HT-29 (cell line): ENCODE measurements at regions not wholly inside any gene's neighbourhood (a gene's known extent, or its start where the extent isn't known, plus 50 kb on each side); places are given as distances from the start of the nearest gene placed in this dataset.

Source experiments
- DNase-seq: peaks from one replicate; pipeline ENCODE4 v3.0.0-alpha.2; 2015; ENCODE audit warnings: low spot score

DNA sequence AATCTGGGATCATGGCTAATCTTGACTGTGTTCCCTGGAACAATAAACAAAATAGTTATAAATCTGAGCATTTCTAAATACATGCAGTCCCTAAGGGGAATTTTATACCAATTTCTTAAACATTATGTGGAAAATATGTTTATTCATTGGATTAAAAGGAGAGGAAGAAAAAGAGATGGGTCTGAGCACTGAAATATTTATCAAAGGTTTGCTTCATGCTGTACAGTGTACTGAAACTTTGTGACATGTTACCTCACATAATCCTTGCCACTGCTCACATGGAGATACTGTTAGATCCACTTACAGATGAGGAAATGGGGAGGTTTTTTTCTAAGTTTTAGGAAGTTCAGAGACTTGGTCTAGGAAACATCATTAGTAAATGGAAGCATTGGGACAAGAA lies 443.6 kb downstream of the SPRY1 start:
- DNase-seq: no peak

DNA sequence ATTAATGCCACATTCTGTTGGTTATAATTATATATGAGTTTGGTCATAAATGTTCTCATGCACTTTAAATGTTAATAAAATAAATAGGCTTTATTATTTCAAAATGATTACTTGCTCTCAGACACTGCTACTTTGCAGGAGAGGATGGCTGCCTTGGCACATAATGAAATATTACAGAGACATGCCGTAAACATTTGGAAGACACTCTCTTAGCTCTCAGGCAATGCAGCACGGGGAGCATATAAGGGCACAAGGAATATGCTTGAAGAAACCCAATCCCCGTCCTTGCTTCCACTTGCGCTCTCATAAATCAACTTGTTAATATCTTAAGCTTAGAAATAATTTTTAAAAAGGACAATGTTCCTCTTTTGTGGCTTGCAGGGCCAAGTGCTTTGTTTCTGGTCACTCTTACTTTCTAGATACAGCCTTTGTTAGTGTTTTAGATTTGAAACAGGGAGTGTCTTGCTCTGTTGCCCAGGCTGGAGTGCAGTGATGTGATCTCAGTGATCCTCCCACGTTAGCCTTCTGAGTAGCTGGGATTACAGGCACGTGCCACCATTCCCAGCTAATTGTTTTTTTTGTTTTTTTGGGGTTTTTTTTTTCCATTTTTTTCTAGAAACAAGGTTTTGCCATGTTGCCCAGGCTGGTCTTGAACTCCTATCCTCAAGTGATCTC lies 445.0 kb downstream of the SPRY1 start:
- no peak for DNase-seq

DNA sequence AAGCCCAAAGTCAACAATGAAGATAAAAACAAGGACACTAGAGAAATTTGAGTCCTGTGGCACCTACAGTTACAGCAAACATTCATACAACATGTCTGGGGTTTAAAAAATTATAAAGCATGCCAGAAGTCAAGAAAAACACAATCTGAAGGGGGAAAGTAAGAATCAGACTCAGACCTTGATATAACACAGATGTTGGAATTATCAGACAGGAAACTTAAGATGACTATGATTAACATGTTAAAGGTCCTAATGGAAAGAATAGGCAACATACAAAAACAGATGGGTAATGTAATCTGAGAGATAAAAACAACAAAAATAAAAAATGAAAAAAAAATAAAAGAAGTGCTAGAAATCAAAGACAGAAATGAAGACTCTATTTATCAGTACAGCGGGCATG lies 446.5 kb downstream of the SPRY1 start:
- no peak for DNase-seq

DNA sequence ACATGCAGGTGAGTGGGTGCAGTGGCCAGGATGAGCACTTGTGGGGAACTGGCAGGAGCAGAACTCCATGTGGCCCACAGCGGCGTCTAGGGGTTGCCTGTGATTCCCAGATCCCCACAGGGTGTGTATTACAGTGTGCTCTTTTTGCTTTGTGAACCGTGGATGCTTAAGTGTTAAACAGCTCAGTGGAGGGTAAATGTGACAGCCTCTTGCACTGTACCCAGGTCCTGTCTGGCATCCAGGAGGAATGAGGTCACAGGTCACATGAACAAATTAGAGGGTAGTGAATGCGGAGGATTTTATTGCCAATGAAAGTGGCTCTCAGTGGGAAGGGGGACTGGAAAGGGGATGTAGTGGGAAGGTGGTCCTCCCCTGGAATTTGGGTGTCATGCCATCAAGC lies 447.8 kb downstream of the SPRY1 start:
- DNase-seq: no peak

DNA sequence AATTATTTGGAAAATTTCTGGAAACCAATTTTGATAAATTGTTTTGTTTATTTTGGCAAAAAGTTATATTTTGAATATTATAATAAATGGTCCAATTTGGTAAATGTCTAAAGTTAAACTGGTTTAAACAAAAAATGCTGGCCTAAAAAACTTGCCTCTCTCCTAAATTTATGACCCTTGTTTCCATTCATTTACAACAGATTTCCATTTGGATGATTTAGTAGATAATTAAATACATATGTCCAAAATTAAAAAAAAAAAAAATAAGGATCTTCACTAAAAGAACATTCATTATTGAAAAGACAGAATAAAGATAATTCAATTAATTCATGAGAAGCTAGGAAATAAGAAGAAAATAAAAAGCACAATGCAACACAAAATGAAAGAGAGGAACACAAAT lies 449.5 kb downstream of the SPRY1 start:
- no peak for DNase-seq

DNA sequence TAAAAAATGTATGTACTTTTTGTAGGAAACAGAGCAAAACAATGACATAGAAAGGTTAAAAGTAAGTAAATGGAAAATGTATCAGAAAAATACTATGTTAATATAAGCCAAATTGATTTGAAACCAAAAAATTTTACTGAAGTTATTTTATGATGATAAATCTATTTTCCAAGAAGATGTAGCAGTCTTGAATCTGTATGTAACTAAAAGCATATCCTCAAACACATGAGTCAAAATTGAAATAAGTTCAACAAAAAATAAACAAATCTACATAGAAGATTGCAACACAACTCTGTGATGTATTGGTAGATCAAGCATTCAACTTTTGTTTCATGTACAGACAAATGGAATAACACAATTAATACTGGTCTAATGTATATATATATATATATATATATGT lies 450.0 kb downstream of the SPRY1 start:
- no peak for DNase-seq

DNA sequence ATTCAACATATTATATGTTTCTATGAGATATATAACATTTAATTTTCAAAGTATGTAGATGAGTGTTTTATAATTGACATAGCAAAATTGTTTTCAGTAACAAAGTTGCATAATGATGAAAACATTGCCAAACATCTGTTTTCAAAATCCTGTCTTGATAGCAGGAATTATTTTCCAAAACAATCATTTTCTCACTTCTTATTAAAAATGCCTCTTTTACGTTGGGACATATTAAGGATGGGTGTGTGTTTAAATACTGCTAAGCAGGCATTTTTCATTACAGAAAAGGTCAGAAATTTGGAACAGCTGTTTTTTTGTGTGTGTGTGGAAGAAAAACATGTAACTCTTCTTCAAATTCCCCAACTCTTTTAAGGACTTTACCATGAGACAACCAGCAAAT lies 452.0 kb downstream of the SPRY1 start:
- DNase-seq: no peak

DNA sequence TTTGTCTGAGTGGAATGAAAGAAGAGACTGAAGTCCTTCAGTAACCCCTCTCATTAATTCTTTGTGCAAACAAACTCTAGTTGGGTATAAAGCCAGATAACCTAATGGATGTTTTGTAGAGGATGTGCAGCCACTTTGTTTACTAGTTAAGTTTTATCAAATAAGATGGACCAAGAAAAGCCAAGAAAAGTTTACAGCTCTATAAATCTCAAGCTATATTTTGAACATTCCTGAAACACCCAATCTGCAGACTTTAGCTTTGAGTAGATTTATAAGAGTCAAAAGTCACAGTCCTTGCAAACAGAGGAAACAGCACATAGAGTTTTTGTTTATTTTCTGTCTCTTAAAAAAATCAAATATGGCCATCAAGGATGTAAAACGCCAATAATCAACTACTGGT lies 452.9 kb downstream of the SPRY1 start:
- peak; percentile 20 for DNase-seq

DNA sequence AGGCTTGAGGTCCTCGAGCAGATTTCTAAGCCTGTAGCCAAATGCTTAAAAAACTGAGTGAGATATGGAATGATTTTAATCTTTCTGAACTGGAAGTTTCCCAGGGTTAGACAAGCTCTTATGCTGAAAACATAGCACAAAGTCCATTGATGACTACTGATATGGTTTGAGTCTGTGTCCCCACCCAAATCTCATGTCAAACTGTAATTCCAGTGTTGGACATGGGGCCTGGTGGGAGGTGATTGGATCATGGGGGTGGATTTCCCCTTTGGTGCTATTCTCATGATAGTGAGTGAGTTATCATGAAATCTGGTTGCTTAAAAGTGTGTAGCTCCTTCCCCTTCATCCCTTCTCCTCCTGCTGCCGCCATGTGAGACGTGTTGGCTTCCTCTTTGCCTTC lies 454.9 kb downstream of the SPRY1 start:
- DNase-seq: no peak

DNA sequence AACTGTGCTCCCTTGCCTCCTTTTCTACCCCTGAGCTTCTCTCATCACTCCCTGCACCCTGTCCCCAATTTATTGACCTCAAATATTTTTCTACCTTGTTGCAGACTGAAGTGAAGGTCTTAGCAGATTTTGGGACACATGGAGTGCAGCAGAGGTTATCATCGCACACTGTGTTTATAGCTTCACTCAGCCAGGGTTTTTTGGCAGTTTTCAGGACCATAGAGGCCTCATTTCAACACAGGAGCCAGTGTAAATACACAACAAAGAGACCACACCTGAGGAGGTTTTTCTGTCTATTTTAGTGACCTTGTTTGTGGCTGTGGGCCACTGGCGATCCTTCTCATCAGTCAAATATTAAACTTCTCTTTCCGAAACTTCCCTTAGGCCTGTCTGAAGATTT lies 457.1 kb downstream of the SPRY1 start:
- DNase-seq: no peak

DNA sequence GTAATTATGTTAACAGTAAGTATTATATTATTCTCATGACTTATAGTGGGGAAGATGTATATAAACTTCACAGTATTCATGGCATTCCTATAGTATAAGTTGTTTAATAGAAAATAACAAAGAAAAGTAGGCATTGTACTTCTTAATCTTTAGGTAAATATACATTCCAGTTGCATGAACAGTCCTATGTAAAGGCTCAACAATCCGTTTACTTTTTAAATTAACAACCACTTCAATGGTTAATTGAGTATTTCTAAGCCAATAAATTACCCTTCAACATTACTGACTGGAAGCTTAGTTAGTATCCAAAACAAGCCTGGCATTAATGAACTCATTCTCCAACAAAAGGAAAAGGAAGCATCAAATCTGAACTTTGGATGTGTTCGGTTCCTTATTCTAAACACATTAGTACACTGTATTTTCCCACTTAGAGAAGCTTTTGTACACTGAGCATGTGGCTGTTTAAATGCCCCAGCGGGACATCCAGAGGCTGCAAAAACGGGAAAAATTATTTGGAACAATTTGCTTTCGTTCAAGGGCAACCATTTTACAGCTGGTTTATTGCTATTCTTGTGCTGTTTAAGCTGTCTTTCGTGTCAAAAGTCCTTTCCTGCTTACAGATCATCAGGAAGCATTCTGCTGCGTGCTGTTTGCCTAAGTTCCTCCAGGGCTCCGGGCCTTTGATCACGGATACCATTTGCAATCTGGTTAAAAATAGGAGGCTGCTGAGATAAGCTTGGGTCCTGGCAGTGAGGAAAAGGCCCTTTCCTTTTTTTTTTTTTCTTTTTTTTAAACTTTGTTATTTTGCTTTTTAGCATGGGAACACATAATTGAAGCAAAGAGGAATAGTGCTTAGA lies 460.3 kb downstream of the SPRY1 start:
- DNase-seq: peak; percentile 76

DNA sequence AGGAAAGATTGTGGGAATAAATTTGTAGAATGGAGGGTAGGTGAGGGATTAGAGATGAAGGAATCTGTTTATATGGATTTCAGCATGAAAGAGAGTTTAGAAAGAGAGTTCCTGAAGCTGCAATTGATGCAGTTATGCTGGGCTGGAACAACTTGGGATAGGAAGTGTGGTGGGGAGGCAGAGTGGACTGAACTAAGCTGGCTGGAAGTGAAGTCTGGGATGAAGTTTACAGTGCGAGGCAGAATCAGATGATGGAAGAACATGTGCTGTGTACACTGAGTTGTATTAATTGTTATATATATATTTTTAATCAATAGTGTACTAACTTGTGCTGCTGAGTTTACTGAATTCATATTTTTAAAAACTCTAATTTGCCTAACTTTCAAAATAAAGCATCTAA lies 461.9 kb downstream of the SPRY1 start:
- no peak for DNase-seq

DNA sequence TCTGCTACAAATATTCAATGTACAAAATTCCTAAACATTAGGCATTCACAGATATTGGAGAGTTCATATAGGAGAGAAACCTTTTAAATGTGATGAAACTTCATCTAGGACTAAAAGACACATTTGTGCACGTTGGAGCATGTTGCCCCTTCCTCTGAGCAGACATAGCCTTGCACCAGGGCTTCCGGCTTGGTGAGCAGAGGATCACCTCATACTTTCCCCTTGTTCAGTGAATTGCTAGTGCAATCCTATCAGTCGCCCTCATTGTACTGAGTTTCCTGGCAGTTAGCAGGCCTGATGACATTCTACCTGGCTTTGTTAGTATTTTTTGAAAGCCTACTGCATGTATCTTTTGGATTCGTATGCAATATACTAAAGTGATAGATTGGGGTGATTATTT lies 466.2 kb downstream of the SPRY1 start:
- DNase-seq: no peak

DNA sequence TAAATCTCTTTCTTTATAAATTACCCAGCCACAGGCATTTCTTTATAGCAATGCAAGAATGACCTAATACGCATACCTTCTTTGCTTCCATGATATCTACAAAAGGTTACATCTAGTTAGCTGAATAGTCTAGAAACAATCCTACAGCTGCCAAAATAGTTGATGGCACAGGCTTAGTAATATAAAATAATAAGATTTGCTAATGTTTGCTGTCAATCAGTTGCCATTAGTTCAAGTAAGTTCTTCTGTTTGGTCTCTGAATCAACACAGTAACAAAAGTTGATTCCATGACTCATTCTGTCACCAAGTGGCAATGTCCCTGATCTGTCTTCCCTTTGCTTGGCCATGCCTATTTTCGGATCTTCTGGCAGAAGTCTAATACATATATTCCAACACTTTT lies 470.2 kb downstream of the SPRY1 start:
- no peak for DNase-seq

DNA sequence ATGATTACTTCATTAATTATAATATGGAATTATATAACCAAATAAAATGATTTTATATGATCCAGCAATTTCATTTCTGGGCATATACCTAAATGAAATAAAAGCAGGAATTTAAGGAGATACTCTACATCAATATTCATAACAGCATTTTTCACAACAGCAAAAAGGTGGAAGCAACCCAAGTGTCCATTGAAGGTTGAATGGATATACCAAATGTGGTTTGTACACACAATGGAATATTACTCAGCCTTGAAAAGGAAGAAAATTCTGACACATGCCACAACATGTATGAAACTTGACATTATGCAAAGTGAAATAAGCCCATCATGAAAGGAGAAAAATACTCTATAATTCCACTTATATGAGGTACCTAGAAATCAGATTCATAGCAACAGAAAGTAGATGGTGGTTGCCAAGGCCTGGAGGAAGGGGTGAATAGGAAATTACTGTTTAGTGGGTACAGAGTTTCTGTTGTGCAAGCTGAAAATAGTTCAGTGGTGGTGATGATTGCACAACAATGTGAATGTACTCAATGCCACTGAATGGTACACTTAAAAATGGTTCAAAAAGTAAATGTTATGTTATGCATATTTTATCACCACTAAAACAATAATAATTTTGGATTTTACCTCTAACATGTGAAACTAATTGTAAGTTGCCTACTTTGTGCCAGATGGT lies 471.5 kb downstream of the SPRY1 start:
- no peak for DNase-seq

DNA sequence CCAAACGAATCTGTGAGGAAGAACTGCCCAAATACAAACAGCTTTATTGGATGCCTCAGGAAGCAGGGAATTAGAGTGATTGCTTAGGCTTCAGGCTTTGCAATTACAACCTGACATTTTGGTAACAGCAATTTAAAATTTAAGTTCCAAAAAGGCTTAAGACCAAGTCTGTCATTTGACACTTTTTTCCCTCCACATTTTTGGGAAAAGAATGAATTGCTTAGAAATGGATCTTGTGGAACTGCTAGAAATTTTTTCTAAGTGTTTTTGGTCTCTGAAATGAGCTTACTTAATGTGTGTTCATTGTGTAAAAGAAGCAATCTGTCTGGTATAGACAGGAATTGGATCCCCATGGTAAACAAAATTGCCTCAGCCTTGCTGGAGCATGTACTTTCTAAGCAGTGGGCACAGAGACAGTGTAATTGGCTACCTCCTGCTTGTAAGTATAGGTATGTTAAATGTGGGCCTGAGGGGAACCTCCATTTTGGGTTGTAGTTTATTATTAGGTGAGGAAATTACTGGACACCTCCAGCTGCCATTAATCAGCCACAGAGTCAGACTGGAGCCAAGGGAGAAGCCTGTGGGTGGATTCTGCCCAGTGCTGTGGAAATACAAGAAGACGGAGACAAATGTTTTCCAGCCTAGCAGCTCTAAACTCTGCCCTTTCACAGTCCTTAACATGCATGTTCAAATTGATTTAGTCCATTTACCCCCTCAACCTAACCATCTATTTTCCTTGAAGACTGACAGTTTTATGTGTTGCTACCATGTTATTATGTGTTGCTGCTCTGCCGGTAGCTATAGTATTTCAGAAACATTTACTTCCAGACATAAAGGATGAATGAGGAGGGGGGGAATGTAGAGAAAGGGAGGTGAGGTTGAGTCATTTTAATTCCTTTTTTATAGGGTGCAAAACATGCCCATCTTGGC lies 473.0 kb downstream of the SPRY1 start:
- DNase-seq: no peak

DNA sequence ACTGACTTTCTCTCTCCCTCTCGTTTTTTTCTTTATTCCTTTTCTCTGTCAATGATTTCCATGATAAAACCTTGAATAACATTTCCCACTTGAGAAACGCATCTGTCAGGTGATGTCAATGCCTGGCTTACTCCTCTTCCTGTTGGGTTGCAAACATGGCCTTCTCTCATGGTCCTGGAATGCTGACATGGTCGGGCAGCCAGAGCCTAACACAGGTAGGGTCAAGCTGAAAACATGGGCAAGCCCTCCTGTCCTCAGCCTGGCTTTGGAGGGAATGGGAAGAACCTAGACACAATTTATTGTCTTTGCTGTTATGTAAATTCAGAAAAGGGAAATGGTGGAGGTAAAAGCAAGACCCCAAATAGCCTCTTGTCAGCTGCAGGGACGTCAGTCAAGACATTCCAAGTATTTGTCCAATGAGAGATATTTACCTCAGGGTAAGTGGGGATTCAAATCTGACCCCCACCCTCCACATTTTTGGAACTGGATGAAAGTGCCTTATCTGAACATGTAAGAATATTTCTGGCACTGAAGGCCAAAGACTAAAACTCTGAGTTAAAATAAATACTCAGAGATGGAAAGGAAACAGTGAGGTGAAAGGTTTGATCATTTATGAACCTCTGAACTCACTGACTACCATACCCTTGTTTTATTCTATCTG lies 473.8 kb downstream of the SPRY1 start:
- DNase-seq: no peak

DNA sequence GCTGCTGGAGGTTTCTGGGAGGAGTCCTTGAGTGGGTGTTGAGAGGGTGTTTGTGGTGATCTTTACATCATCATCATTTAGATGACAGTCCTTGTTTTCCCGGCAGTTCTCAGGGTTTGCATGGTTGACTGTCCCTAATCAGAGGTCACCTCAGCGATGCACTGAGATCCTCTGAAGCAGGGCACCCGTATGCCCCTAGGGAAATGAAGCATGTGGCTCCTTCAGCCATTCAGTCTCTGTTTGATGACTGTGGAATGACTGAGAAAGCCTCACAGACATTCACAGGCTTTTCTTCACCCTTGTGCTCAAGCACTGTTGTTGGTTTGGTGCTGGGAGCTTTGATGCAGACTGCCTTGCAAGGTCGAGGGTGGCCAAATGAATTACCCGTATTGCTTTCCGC lies 474.7 kb downstream of the SPRY1 start:
- DNase-seq: no peak

DNA sequence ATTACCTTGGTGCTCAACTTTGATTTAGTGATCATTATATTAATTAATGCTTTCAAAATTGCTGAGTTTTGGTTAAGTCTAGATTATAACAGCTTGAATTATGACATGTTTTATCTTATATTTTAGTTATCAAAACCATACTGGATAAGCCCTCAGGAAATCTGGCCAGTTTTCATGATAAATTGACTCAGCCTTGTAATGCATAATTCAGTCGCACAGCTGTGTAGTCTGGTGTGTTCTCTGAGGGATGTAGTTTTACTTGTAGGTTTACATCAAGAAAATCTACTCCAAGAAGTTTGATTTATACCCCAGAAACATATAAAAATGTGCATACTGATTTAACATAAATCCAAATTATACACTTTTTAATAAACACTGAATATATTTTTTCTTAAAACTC lies 477.5 kb downstream of the SPRY1 start:
- DNase-seq: no peak

DNA sequence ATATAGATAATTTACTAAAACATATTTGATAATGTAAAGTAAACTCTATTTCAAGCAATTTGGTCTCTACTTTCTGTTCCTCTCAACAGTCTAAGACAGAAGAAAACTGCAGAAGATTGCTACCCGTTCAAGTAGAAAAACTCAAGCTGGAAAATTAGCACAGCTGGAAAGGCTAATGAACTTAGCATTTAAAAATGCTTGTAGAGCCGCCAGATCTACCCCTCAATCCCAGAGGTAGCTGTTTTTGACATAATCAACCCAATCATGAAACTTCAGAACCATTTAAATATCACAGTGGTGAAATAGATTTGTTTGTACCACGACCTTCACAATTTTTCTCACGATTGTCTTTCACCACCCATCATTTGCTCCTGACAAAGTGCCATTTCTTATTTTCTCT lies 479.5 kb downstream of the SPRY1 start:
- no peak for DNase-seq

DNA sequence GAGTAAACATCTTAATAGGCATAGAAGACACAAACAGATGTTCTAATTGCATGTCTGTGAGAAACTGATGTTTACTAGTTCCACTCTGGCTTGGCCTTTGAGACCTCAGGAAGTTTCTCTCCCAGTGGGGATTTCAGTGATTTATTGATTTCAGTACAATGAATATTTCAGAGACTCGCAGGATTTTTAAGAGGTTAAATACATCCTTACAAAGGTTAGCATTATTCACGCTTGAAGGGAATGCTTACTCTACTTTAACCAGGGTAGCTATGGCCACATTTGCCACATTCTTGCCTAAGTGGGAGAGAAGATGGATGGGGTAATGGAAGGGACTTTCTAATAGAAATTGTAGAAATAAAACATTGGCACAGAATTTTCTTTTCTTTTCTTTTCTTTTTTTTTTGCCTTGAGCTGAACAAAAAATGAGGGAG lies 480.1 kb downstream of the SPRY1 start:
- DNase-seq: no peak
